HUES48 (cell line): ENCODE measurements at regions not wholly inside any gene's neighbourhood (a gene's known extent, or its start where the extent isn't known, plus 50 kb on each side); places are given as distances from the start of the nearest gene placed in this dataset.
"Not testable (repeated sequence)": the region's sequence is repeated elsewhere in the genome, so short reads cannot be mapped to it uniquely, and the experiment has no call there.

ENCODE experiments used
- H3K27ac ChIP-seq: one replicate; pipeline ENCODE4 v1.7.0; 2013; ENCODE audit warnings: low read depth, low read length, inconsistent platforms
- H3K27me3 ChIP-seq: 2 replicates; pipeline ENCODE4 v1.6.1; 2013; ENCODE audit warnings: mild to moderate bottlenecking, low read length; ENCODE audit not compliant: control insufficient read depth, insufficient read depth
- H3K36me3 ChIP-seq: 2 replicates; pipeline ENCODE4 v1.6.1; 2013; ENCODE audit warnings: low read length; ENCODE audit not compliant: control insufficient read depth, insufficient read depth
- H3K4me1 ChIP-seq: 2 replicates; pipeline ENCODE4 v1.6.1; 2013; ENCODE audit warnings: mild to moderate bottlenecking, low read length; ENCODE audit not compliant: control insufficient read depth, insufficient read depth
- H3K4me3 ChIP-seq: 2 replicates; pipeline ENCODE4 v1.5.1; 2013; ENCODE audit warnings: mild to moderate bottlenecking, low read depth, low read length
- H3K9ac ChIP-seq: 2 replicates; pipeline ENCODE4 v1.6.1; 2013; ENCODE audit warnings: mild to moderate bottlenecking, low read depth, low read length, moderate library complexity
- H3K9me3 ChIP-seq: 2 replicates; pipeline ENCODE4 v1.6.1; 2013; ENCODE audit warnings: low read length; ENCODE audit not compliant: control insufficient read depth, insufficient read depth

- H3K4me3 ChIP-seq, H3K9me3 ChIP-seq, H3K4me1 ChIP-seq, H3K9ac ChIP-seq, H3K27ac ChIP-seq, H3K27me3 ChIP-seq, H3K36me3 ChIP-seq: not testable (repeated sequence)
Observed at GRCh38 chr5:58308384-58308783, 151.5 kb downstream of the PLK2 start.

- Histone ChIP-seq H3K4me3 (no peak overlapping the region), H3K9ac (no peak overlapping the region), H3K4me1 (no peaks in the 10 kb centered on the region), H3K36me3 (no peaks in the 10 kb centered on the region), H3K27ac (no peak overlapping the region), H3K27me3 (no peaks in the 10 kb centered on the region), H3K9me3 (no peaks in the 10 kb centered on the region)
Observed at GRCh38 chr5:58300346-58300895, 159.5 kb downstream of the PLK2 start.

- Histone ChIP-seq H3K4me3 (no peak overlapping the region), H3K27ac (no peak overlapping the region), H3K27me3 (no peaks in the 10 kb centered on the region), H3K9ac (no peak overlapping the region), H3K4me1 (no peaks in the 10 kb centered on the region), H3K36me3 (no peaks in the 10 kb centered on the region), H3K9me3 (no peaks in the 10 kb centered on the region)
Observed at GRCh38 chr5:58299256-58299655, 160.6 kb downstream of the PLK2 start.

GRCh38 chr5:58294598-58295305, 165.1 kb downstream of the PLK2 start:
- H3K4me3 ChIP-seq, result no peak overlapping the region
- H3K27ac ChIP-seq, result no peak overlapping the region
- no peak overlapping the region for H3K9ac ChIP-seq
- no peaks in the 10 kb centered on the region for H3K36me3 ChIP-seq
- H3K4me1 ChIP-seq, result no peaks in the 10 kb centered on the region
- no peaks in the 10 kb centered on the region for H3K27me3 ChIP-seq
- H3K9me3 ChIP-seq, result no peaks in the 10 kb centered on the region

- H3K9ac ChIP-seq, H3K27me3 ChIP-seq, H3K4me1 ChIP-seq, H3K4me3 ChIP-seq, H3K36me3 ChIP-seq, H3K27ac ChIP-seq, H3K9me3 ChIP-seq: not testable (repeated sequence)
Observed at GRCh38 chr5:58288275-58288674, 171.6 kb downstream of the PLK2 start.

GRCh38 chr5:58286741-58287140, 173.1 kb downstream of the PLK2 start:
- no peaks in the 10 kb centered on the region for H3K4me1 ChIP-seq
- H3K9me3 ChIP-seq, result no peaks in the 10 kb centered on the region
- no peaks in the 10 kb centered on the region for H3K36me3 ChIP-seq
- H3K27ac ChIP-seq, result no peak overlapping the region
- no peak overlapping the region for H3K4me3 ChIP-seq
- no peaks in the 10 kb centered on the region for H3K27me3 ChIP-seq
- no peak overlapping the region for H3K9ac ChIP-seq

GRCh38 chr5:58285900-58286299, 174.0 kb downstream of the PLK2 start:
- no peak overlapping the region for H3K9ac ChIP-seq
- no peaks in the 10 kb centered on the region for H3K4me1 ChIP-seq
- no peak overlapping the region for H3K27ac ChIP-seq
- no peaks in the 10 kb centered on the region for H3K27me3 ChIP-seq
- no peaks in the 10 kb centered on the region for H3K9me3 ChIP-seq
- H3K4me3 ChIP-seq, result no peak overlapping the region
- H3K36me3 ChIP-seq, result no peaks in the 10 kb centered on the region

GRCh38 chr5:58284886-58285285, 175.0 kb downstream of the PLK2 start:
- Histone ChIP-seq H3K9ac (no peak overlapping the region), H3K4me3 (no peak overlapping the region), H3K27ac (no peak overlapping the region), H3K4me1 (no peaks in the 10 kb centered on the region), H3K27me3 (no peaks in the 10 kb centered on the region), H3K9me3 (no peaks in the 10 kb centered on the region), H3K36me3 (no peaks in the 10 kb centered on the region)

- Histone ChIP-seq H3K27me3 (no peaks in the 10 kb centered on the region), H3K4me3 (no peak overlapping the region), H3K9ac (no peak overlapping the region), H3K36me3 (no peaks in the 10 kb centered on the region), H3K9me3 (no peaks in the 10 kb centered on the region), H3K27ac (no peak overlapping the region), H3K4me1 (no peaks in the 10 kb centered on the region)
Observed at GRCh38 chr5:58281189-58281588, 178.7 kb downstream of the PLK2 start.

- H3K9me3 ChIP-seq, result no peaks in the 10 kb centered on the region
- no peaks in the 10 kb centered on the region for H3K27me3 ChIP-seq
- no peaks in the 10 kb centered on the region for H3K36me3 ChIP-seq
- H3K27ac ChIP-seq, result no peak overlapping the region
- no peaks in the 10 kb centered on the region for H3K4me1 ChIP-seq
- H3K4me3 ChIP-seq, result no peak overlapping the region
- no peak overlapping the region for H3K9ac ChIP-seq
Observed at GRCh38 chr5:58279259-58279658, 180.6 kb downstream of the PLK2 start.

- no peaks in the 10 kb centered on the region for H3K9me3 ChIP-seq
- no peak overlapping the region for H3K27ac ChIP-seq
- H3K36me3 ChIP-seq, result no peaks in the 10 kb centered on the region
- no peaks in the 10 kb centered on the region for H3K4me1 ChIP-seq
- H3K9ac ChIP-seq, result no peak overlapping the region
- H3K4me3 ChIP-seq, result no peak overlapping the region
- no peaks in the 10 kb centered on the region for H3K27me3 ChIP-seq
Observed at GRCh38 chr5:58276431-58276830, 183.5 kb downstream of the PLK2 start.
